ENCODE measurements at regions not wholly inside any gene's neighbourhood (a gene's known extent, or its start where the extent isn't known, plus 50 kb on each side); places are given as distances from the start of the nearest gene placed in this dataset.
A peak's percentile ranks its signal among the peaks of the same experiment; 100 is the strongest.

DNA sequence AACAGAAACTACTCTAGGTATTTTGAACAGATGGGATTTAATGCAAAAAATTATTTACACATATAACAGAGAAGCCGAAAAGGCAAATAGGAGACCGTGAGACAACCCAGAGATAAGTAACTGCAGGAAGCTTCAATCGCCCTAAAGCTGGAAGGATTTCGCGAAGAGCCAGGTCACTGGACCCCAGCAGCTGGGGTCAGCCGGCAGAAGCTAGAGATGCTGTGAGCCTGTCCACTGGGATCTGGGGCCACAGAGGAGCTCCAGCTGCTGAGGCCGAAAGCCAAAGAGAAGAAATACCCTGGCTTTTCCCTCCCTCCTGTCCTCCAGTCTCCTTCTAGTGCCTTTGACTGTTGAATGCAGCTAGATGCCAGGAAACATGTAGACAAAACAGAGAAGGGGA is 192.8 kb upstream of the BCOR start:
- Mint-ChIP-seq H3K4me3 (no peak overlapping the region), H3K36me3 (no peaks in the 10 kb centered on the region), H3K27me3 (no peaks in the 10 kb centered on the region), H3K4me1 (no peaks in the 10 kb centered on the region), H3K27ac (no peak overlapping the region), H3K9me3 (peaks cover 0 to 13% (median 1%) of the 10 kb centered on the region in 7 donors)
- no peak for DNase-seq
- H3K4me1 ChIP-seq (ENCODE audit: control insufficient read depth, insufficient read depth, low read length, poor library complexity, severe bottlenecking), result no peaks in the 10 kb centered on the region
- no peaks in the 10 kb centered on the region for H3K9me3 ChIP-seq (ENCODE audit: control insufficient read depth in 2 of 2, low read length in 2 of 2)
- no peaks in the 10 kb centered on the region for H3K36me3 ChIP-seq (ENCODE audit: control insufficient read depth, insufficient read depth, low read length)
- H3K27me3 ChIP-seq (ENCODE audit: control insufficient read depth, insufficient read depth, low read length), result no peaks in the 10 kb centered on the region
- no peak for ATAC-seq (ENCODE audit: low read depth in 2 of 2)
- no peak overlapping the region for H3K27ac ChIP-seq (ENCODE audit: insufficient read depth, low read length, poor library complexity, severe bottlenecking)
- no peak overlapping the region for H3K4me3 ChIP-seq (ENCODE audit: low read depth, low read length)

DNA sequence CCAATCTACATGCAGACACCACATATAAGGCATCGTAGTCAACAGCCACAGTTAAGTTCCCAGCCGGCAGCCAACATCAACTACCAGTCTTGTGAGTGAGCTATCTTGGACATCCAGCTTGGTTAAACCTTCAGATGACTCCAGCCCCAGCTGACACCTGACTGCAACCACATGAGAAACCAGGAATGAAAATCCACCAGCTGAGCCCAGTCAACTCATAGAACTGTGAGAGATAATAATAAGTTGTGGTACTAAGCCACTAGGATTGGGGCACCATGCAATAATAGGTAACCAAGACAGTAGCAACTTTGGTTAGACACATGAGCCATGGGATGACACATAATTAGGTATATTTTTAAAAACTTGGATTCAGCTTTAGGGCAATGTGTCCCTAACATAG is 188.1 kb upstream of the BCOR start:
- ATAC-seq (ENCODE audit: low read depth in 2 of 2), result no peak
- H3K36me3 Mint-ChIP-seq, result no peaks in the 10 kb centered on the region
- Histone ChIP-seq H3K4me1 (ENCODE audit: control insufficient read depth, insufficient read depth, low read length, poor library complexity, severe bottlenecking) (peaks cover 9% of the 10 kb centered on the region), H3K4me3 (ENCODE audit: low read depth, low read length) (no peak overlapping the region), H3K9me3 (ENCODE audit: control insufficient read depth in 2 of 2, low read length in 2 of 2) (peaks cover 0 to 4% of the 10 kb centered on the region in 2 experiments), H3K36me3 (ENCODE audit: control insufficient read depth, insufficient read depth, low read length) (no peaks in the 10 kb centered on the region), H3K27ac (ENCODE audit: insufficient read depth, low read length, poor library complexity, severe bottlenecking) (no peak overlapping the region), H3K27me3 (ENCODE audit: control insufficient read depth, insufficient read depth, low read length) (no peaks in the 10 kb centered on the region)
- no peak for DNase-seq
- H3K27me3 Mint-ChIP-seq, result no peaks in the 10 kb centered on the region
- peaks cover 0 to 15% (median 2%) of the 10 kb centered on the region in 7 donors for H3K9me3 Mint-ChIP-seq
- peak overlapping the region in 1 of 3 donors; percentile 38 for H3K27ac Mint-ChIP-seq
- H3K4me3 Mint-ChIP-seq, result no peak overlapping the region
- H3K4me1 Mint-ChIP-seq, result peaks cover 0 to 15% (median 6%) of the 10 kb centered on the region in 4 donors

DNA sequence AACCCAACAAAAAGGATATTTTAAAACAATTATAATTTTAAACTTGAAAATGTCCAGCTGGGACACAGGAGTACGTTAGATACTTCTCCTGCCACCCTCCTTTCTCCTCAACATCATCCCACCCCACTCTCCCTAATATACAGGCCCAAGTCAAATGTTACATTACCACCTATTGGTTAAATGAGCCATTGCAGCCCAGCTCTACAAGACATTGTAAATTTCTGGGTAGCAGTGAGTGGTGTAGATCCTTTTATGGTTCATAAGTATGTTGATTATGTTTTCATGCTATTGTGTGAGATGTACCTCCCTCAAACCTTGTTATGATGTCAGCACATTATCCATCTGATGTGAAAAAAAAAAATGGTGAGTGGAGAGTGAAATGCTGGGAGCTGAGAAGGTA is 187.1 kb upstream of the BCOR start:
- peaks cover 0 to 15% (median 7%) of the 10 kb centered on the region in 4 donors for H3K4me1 Mint-ChIP-seq
- peaks cover 0 to 4% of the 10 kb centered on the region in 2 experiments for H3K9me3 ChIP-seq (ENCODE audit: control insufficient read depth in 2 of 2, low read length in 2 of 2)
- H3K27me3 ChIP-seq (ENCODE audit: control insufficient read depth, insufficient read depth, low read length), result no peaks in the 10 kb centered on the region
- no peaks in the 10 kb centered on the region for H3K27me3 Mint-ChIP-seq
- H3K4me1 ChIP-seq (ENCODE audit: control insufficient read depth, insufficient read depth, low read length, poor library complexity, severe bottlenecking), result peaks cover 11% of the 10 kb centered on the region
- no peak overlapping the region for H3K4me3 Mint-ChIP-seq
- H3K36me3 ChIP-seq (ENCODE audit: control insufficient read depth, insufficient read depth, low read length), result no peaks in the 10 kb centered on the region
- no peak overlapping the region for H3K27ac ChIP-seq (ENCODE audit: insufficient read depth, low read length, poor library complexity, severe bottlenecking)
- no peak overlapping the region for H3K4me3 ChIP-seq (ENCODE audit: low read depth, low read length)
- no peak for ATAC-seq (ENCODE audit: low read depth in 2 of 2)
- peaks cover 0 to 11% (median 2%) of the 10 kb centered on the region in 7 donors for H3K9me3 Mint-ChIP-seq
- H3K27ac Mint-ChIP-seq, result no peak overlapping the region
- no peaks in the 10 kb centered on the region for H3K36me3 Mint-ChIP-seq
- no peak for DNase-seq

DNA sequence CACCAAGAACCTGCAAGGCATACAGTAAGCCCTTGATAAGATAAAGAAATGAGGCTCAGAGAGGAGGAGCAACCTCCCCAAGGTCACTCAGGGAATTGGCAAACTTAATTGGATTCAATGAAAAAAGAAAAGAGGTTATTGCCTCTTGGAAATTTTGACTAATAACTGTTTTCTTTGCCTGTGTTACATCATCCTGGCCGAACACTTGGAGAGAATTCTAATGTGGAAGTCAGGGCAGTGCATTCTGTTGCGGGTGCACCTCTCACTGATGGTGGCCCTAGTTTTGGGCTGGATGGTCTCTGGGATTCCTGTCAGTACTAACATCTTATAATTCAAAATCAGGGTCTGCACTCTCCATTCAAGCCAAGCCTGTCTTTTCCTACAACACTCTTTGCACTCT is 186.2 kb upstream of the BCOR start:
- DNase-seq, result no peak
- no peaks in the 10 kb centered on the region for H3K27me3 ChIP-seq (ENCODE audit: control insufficient read depth, insufficient read depth, low read length)
- Mint-ChIP-seq H3K4me3 (no peak overlapping the region), H3K27me3 (no peaks in the 10 kb centered on the region), H3K9me3 (peaks cover 0 to 7% (median 2%) of the 10 kb centered on the region in 7 donors), H3K27ac (no peak overlapping the region), H3K36me3 (no peaks in the 10 kb centered on the region), H3K4me1 (peaks cover 0 to 23% (median 9%) of the 10 kb centered on the region in 4 donors)
- peaks cover 15% of the 10 kb centered on the region for H3K4me1 ChIP-seq (ENCODE audit: control insufficient read depth, insufficient read depth, low read length, poor library complexity, severe bottlenecking)
- no peak overlapping the region for H3K27ac ChIP-seq (ENCODE audit: insufficient read depth, low read length, poor library complexity, severe bottlenecking)
- H3K36me3 ChIP-seq (ENCODE audit: control insufficient read depth, insufficient read depth, low read length), result no peaks in the 10 kb centered on the region
- ATAC-seq (ENCODE audit: low read depth in 2 of 2), result no peak
- H3K9me3 ChIP-seq (ENCODE audit: control insufficient read depth in 2 of 2, low read length in 2 of 2), result peaks cover 0 to 4% of the 10 kb centered on the region in 2 experiments
- H3K4me3 ChIP-seq (ENCODE audit: low read depth, low read length), result no peak overlapping the region

DNA sequence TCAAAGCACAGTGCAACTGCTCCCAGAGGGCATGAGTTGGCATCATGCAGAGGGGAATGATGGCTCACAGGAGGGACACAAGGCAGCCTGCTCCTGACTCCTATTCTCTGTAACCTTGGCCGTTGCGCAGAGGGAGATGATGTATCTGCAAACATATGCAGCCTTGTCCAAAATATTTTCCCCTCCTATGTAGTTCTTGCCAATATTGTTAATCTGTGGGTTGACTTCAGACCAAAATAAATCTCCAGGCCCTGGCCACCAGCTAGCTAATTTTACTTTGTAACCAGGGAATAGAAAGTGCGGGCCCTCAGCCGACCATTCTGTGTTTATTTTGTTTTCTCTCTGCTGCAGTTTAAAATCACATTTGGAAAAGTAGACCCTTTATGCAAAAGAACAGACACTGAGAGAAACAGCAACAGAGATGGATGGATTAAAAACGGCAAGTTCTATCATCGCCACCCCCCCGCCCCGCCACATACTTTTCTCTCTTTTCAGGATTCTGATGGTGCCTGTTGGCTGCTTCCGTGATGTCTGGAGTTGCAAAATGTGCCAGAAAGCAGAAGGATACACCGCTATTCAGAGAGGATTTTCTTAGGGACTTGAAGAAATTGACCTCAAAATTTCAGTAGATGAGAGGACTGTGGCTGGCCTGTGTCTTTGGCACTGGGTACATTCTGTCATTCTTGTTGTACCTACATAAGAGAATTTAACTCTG is 185.3 kb upstream of the BCOR start:
- Histone ChIP-seq H3K9me3 (ENCODE audit: control insufficient read depth in 2 of 2, low read length in 2 of 2) (peaks cover 0 to 4% of the 10 kb centered on the region in 2 experiments), H3K4me3 (ENCODE audit: low read depth, low read length) (no peak overlapping the region), H3K4me1 (ENCODE audit: control insufficient read depth, insufficient read depth, low read length, poor library complexity, severe bottlenecking) (peaks cover 15% of the 10 kb centered on the region), H3K36me3 (ENCODE audit: control insufficient read depth, insufficient read depth, low read length) (no peaks in the 10 kb centered on the region), H3K27me3 (ENCODE audit: control insufficient read depth, insufficient read depth, low read length) (no peaks in the 10 kb centered on the region), H3K27ac (ENCODE audit: insufficient read depth, low read length, poor library complexity, severe bottlenecking) (no peak overlapping the region)
- DNase-seq (no peak), ATAC-seq (ENCODE audit: low read depth in 2 of 2) (no peak)
- Mint-ChIP-seq H3K9me3 (peaks cover 0 to 7% (median 2%) of the 10 kb centered on the region in 7 donors), H3K36me3 (no peaks in the 10 kb centered on the region), H3K27ac (no peak overlapping the region), H3K4me3 (no peak overlapping the region), H3K4me1 (peaks cover 0 to 29% (median 14%) of the 10 kb centered on the region in 4 donors), H3K27me3 (no peaks in the 10 kb centered on the region)

DNA sequence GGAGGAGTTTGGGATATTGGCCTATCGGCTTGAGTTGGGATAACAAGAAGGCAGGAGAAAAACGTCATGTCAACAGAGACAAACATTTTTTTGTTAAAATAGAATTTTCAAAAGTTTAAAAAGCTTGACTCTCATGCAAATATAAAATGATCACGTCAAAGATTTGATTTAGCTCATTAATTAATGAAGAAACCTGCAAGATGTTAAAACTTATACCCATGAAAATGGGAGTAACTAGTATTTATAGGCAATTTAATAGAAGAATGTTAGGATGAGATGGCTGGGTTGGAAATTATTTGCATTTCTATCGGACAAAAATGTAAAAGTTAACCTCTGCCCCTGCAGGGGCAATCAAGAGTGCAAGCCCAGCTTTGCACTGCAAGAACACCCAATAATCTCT is 184.6 kb upstream of the BCOR start:
- no peak overlapping the region for H3K4me3 ChIP-seq (ENCODE audit: low read depth, low read length)
- ATAC-seq (ENCODE audit: low read depth in 2 of 2) (no peak), DNase-seq (no peak)
- Mint-ChIP-seq H3K36me3 (no peaks in the 10 kb centered on the region), H3K4me1 (peaks cover 0 to 29% (median 14%) of the 10 kb centered on the region in 4 donors), H3K4me3 (no peak overlapping the region), H3K27ac (no peak overlapping the region), H3K9me3 (peaks cover 0 to 6% (median 2%) of the 10 kb centered on the region in 7 donors), H3K27me3 (no peaks in the 10 kb centered on the region)
- no peak overlapping the region for H3K27ac ChIP-seq (ENCODE audit: insufficient read depth, low read length, poor library complexity, severe bottlenecking)
- H3K27me3 ChIP-seq (ENCODE audit: control insufficient read depth, insufficient read depth, low read length), result no peaks in the 10 kb centered on the region
- no peaks in the 10 kb centered on the region for H3K36me3 ChIP-seq (ENCODE audit: control insufficient read depth, insufficient read depth, low read length)
- peaks cover 17% of the 10 kb centered on the region for H3K4me1 ChIP-seq (ENCODE audit: control insufficient read depth, insufficient read depth, low read length, poor library complexity, severe bottlenecking)
- peaks cover 0 to 4% of the 10 kb centered on the region in 2 experiments for H3K9me3 ChIP-seq (ENCODE audit: control insufficient read depth in 2 of 2, low read length in 2 of 2)

DNA sequence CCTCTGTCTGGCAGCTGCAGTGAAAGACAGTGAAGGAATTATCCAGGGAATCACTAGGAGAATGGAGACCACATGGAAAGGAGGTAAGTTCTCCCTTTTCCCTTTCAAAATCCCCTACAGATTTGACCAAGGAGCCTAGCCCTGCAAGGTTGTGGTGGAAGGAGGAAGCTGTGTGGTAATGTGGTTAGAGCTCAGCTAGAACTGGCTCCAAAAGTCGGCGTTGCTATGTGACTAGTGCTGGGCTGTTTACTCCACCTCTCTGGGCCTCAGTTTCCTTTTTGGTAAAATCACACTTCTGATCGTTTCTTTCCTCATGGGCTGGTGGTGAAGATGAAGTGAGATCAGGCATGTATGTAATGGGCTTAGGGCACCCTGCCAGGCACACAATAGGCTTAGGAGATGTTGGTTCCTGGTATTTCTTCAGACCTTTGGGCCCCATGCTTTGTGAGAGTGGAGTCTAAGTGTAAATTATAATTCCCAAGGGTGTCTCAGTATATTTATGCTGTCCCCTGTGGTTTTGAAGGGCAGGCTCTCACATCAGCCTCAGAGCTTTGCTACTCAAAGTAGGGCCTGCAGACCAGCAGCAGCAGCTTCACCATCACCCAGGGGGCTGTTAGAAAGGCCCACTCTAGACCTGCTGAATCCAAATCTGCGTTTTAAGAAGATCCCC is 183.7 kb upstream of the BCOR start:
- H3K4me1 ChIP-seq (ENCODE audit: control insufficient read depth, insufficient read depth, low read length, poor library complexity, severe bottlenecking), result peaks cover 17% of the 10 kb centered on the region
- H3K4me3 ChIP-seq (ENCODE audit: low read depth, low read length), result peak overlapping the region; percentile 32
- H3K9me3 ChIP-seq (ENCODE audit: control insufficient read depth in 2 of 2, low read length in 2 of 2), result peaks cover 0 to 4% of the 10 kb centered on the region in 2 experiments
- no peaks in the 10 kb centered on the region for H3K36me3 Mint-ChIP-seq
- no peaks in the 10 kb centered on the region for H3K27me3 ChIP-seq (ENCODE audit: control insufficient read depth, insufficient read depth, low read length)
- H3K27ac ChIP-seq (ENCODE audit: insufficient read depth, low read length, poor library complexity, severe bottlenecking), result no peak overlapping the region
- peak in 1 of 3 donors; percentile 36 for DNase-seq
- no peaks in the 10 kb centered on the region for H3K36me3 ChIP-seq (ENCODE audit: control insufficient read depth, insufficient read depth, low read length)
- peak overlapping the region in 3 of 4 donors; percentile 7 to 71 (median 33) for H3K4me3 Mint-ChIP-seq
- H3K9me3 Mint-ChIP-seq, result peaks cover 0 to 6% (median 1%) of the 10 kb centered on the region in 7 donors
- H3K27ac Mint-ChIP-seq, result no peak overlapping the region
- no peaks in the 10 kb centered on the region for H3K27me3 Mint-ChIP-seq
- ATAC-seq (ENCODE audit: low read depth in 2 of 2), result peak in 1 of 2 donors; percentile 37
- peaks cover 0 to 29% (median 14%) of the 10 kb centered on the region in 4 donors for H3K4me1 Mint-ChIP-seq

Data from CD4-positive, CD25-positive, alpha-beta regulatory T cell (primary cell).